ENCODE measurements at regions not wholly inside any gene's neighbourhood (a gene's known extent, or its start where the extent isn't known, plus 50 kb on each side); places are given as distances from the start of the nearest gene placed in this dataset.
A peak's percentile ranks its signal among the peaks of the same experiment; 100 is the strongest.

GRCh38 chr10:30793093-30793492 is 163.5 kb upstream of the LYZL2 start:
- no peak for TF ChIP-seq CTCF (IDR thresholded peaks at IDR 0.05; ENCODE audit: insufficient read depth, low read depth, low read length)
- no peak for DNase-seq (ENCODE audit: low read depth)
- H3K4me3 ChIP-seq (ENCODE audit: low read depth, low read length), result no peak overlapping the region

- no peak overlapping the region for H3K4me3 ChIP-seq (ENCODE audit: low read depth, low read length)
- DNase-seq (ENCODE audit: low read depth), result no peak
- no peak for TF ChIP-seq CTCF (IDR thresholded peaks at IDR 0.05; ENCODE audit: insufficient read depth, low read depth, low read length)
These were observed 162.5 kb upstream of the LYZL2 start for GRCh38 chr10:30792025-30792424.

- peak; percentile 37 for DNase-seq (ENCODE audit: low read depth)
- H3K4me3 ChIP-seq (ENCODE audit: low read depth, low read length), result no peak overlapping the region
- TF ChIP-seq CTCF (IDR thresholded peaks at IDR 0.05; ENCODE audit: insufficient read depth, low read depth, low read length), result no peak
These were observed 161.7 kb upstream of the LYZL2 start for GRCh38 chr10:30791197-30791611.

- TF ChIP-seq CTCF (IDR thresholded peaks at IDR 0.05; ENCODE audit: insufficient read depth, low read depth, low read length), result no peak
- no peak for DNase-seq (ENCODE audit: low read depth)
- no peak overlapping the region for H3K4me3 ChIP-seq (ENCODE audit: low read depth, low read length)
These were observed 160.3 kb upstream of the LYZL2 start for GRCh38 chr10:30789806-30790205.

GRCh38 chr10:30788307-30788706 is 158.8 kb upstream of the LYZL2 start:
- TF ChIP-seq CTCF (IDR thresholded peaks at IDR 0.05; ENCODE audit: insufficient read depth, low read depth, low read length), result no peak
- peak; percentile 64 for DNase-seq (ENCODE audit: low read depth)

GRCh38 chr10:30786906-30787305 is 157.4 kb upstream of the LYZL2 start:
- no peak for TF ChIP-seq CTCF (IDR thresholded peaks at IDR 0.05; ENCODE audit: insufficient read depth, low read depth, low read length)
- H3K4me3 ChIP-seq (ENCODE audit: low read depth, low read length), result no peak overlapping the region
- no peak for DNase-seq (ENCODE audit: low read depth)

More at GRCh38 chr10:30788307-30788706, 158.8 kb upstream of the LYZL2 start:
- H3K4me3 ChIP-seq (ENCODE audit: low read depth, low read length), result no peak overlapping the region

- DNase-seq (ENCODE audit: low read depth), result no peak
- H3K4me3 ChIP-seq (ENCODE audit: low read depth, low read length), result no peak overlapping the region
- TF ChIP-seq CTCF (IDR thresholded peaks at IDR 0.05; ENCODE audit: insufficient read depth, low read depth, low read length), result no peak
These were observed 156.6 kb upstream of the LYZL2 start for GRCh38 chr10:30786131-30786530.

All from fibroblast of villous mesenchyme (primary cell).